ENCODE measurements at regions not wholly inside any gene's neighbourhood (a gene's known extent, or its start where the extent isn't known, plus 50 kb on each side); places are given as distances from the start of the nearest gene placed in this dataset.

DNA sequence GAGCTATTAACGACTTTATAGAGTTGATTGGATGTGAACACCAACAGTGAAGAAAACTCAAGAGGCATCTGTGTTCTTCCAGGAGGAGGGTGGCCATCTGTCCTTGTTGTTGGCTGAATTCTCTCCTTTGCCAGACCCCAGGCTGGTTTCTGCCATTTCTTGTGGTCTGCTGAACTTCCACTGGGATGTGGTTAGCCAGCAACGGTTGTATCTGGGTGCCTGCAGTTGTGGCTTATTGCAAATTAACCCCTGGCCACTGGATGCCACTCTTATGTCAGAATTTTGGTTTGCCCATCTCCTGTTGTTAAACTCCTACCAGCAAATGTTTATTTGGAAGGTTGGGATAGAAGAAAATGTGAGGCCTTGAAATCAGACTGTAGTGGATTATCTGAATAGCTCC, 163.6 kb upstream of the TBC1D5 start:
- no peak for TF ChIP-seq POLR2A (IDR thresholded peaks at IDR 0.05)
- TF ChIP-seq, protein P1, sequence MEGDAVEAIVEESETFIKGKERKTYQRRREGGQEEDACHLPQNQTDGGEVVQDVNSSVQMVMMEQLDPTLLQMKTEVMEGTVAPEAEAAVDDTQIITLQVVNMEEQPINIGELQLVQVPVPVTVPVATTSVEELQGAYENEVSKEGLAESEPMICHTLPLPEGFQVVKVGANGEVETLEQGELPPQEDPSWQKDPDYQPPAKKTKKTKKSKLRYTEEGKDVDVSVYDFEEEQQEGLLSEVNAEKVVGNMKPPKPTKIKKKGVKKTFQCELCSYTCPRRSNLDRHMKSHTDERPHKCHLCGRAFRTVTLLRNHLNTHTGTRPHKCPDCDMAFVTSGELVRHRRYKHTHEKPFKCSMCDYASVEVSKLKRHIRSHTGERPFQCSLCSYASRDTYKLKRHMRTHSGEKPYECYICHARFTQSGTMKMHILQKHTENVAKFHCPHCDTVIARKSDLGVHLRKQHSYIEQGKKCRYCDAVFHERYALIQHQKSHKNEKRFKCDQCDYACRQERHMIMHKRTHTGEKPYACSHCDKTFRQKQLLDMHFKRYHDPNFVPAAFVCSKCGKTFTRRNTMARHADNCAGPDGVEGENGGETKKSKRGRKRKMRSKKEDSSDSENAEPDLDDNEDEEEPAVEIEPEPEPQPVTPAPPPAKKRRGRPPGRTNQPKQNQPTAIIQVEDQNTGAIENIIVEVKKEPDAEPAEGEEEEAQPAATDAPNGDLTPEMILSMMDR (IDR thresholded peaks at IDR 0.05): no peak

All from stomach (tissue), 4 donors.